COLO829 (cell line): ENCODE measurements at regions not wholly inside any gene's neighbourhood (a gene's known extent, or its start where the extent isn't known, plus 50 kb on each side); places are given as distances from the start of the nearest gene placed in this dataset.
A peak's percentile ranks its signal among the peaks of the same experiment; 100 is the strongest.

Experiments used
- DNase-seq: peaks from one replicate; pipeline ENCODE4 v3.0.0; 2012; ENCODE audit warnings: low spot score

- DNase-seq: no peak
Observed at GRCh38 chrX:107560980-107561379, 67.3 kb upstream of the PRPS1 start.

GRCh38 chrX:107561468-107562215 is 66.7 kb upstream of the PRPS1 start:
- DNase-seq: no peak

- no peak for DNase-seq
Observed at GRCh38 chrX:107562482-107562881, 65.8 kb upstream of the PRPS1 start.

GRCh38 chrX:107563824-107564223 is 64.5 kb upstream of the PRPS1 start:
- no peak for DNase-seq

- DNase-seq: no peak
Observed at GRCh38 chrX:107565015-107565414, 63.3 kb upstream of the PRPS1 start.

GRCh38 chrX:107565931-107566603 is 62.2 kb upstream of the PRPS1 start:
- DNase-seq: no peak

GRCh38 chrX:107566604-107567262 is 61.6 kb upstream of the PRPS1 start:
- DNase-seq: no peak

GRCh38 chrX:107567370-107567769 is 60.9 kb upstream of the PRPS1 start:
- no peak for DNase-seq

- peak; percentile 84 for DNase-seq
Observed at GRCh38 chrX:107571296-107571998, 56.9 kb upstream of the PRPS1 start.

- no peak for DNase-seq
Observed at GRCh38 chrX:107573016-107573415, 55.3 kb upstream of the PRPS1 start.

GRCh38 chrX:107574054-107574683 is 54.1 kb upstream of the PRPS1 start:
- DNase-seq: peak; percentile 40

GRCh38 chrX:107574711-107575110 is 53.6 kb upstream of the PRPS1 start:
- no peak for DNase-seq

- no peak for DNase-seq
Observed at GRCh38 chrX:107576392-107576791, 51.9 kb upstream of the PRPS1 start.

GRCh38 chrX:107576841-107577240 is 51.5 kb upstream of the PRPS1 start:
- no peak for DNase-seq

GRCh38 chrX:107577933-107578332 is 50.4 kb upstream of the PRPS1 start:
- no peak for DNase-seq
